GM23338 (cell line): ENCODE measurements at regions not wholly inside any gene's neighbourhood (a gene's known extent, or its start where the extent isn't known, plus 50 kb on each side); places are given as distances from the start of the nearest gene placed in this dataset.

Source experiments
- ATAC-seq: fragments of 200-7000 bp; cut with Tn5 transposase; 3 replicates; pipeline ENCODE4 v1.9.1; 2020
- DNase-seq: peaks from one replicate; pipeline ENCODE4 v3.0.0-alpha.2; 2015; ENCODE audit warnings: low spot score
- H2AFZ ChIP-seq: fragments of 200-600 bp; sonication (generic); 2 replicates; pipeline ENCODE4 v1.8.0; 2016; ENCODE audit warnings: antibody characterized with exemption, mild to moderate bottlenecking, moderate library complexity
- H3F3A ChIP-seq: fragments of 200-600 bp; sonication (generic); replicated peaks from 2 replicates; pipeline ENCODE4 v1.8.0; 2017; ENCODE audit warnings: antibody characterized with exemption, mixed run types, low read depth
- H3K27ac ChIP-seq: fragments of 200-600 bp; sonication (generic); 2 replicates; pipeline ENCODE4 v1.6.1; 2016; ENCODE audit warnings: low read depth
- H3K27me3 ChIP-seq: fragments of 200-600 bp; sonication (generic); 2 replicates; pipeline ENCODE4 v1.8.0; 2016; ENCODE audit warnings: mild to moderate bottlenecking, mixed run types, moderate library complexity; ENCODE audit not compliant: insufficient read depth
- H3K36me3 ChIP-seq: fragments of 200-600 bp; sonication (generic); 2 replicates; pipeline ENCODE4 v1.8.0; 2016; ENCODE audit warnings: mild to moderate bottlenecking; ENCODE audit not compliant: insufficient read depth
- H3K4me1 ChIP-seq: fragments of 200-600 bp; sonication (generic); 2 replicates; pipeline ENCODE4 v1.8.0; 2016; ENCODE audit warnings: mild to moderate bottlenecking, moderate library complexity; ENCODE audit not compliant: insufficient read depth
- H3K4me2 ChIP-seq: fragments of 200-600 bp; sonication (generic); 2 replicates; pipeline ENCODE4 v1.7.1; 2017; ENCODE audit warnings: mixed run types
- H3K4me3 ChIP-seq: fragments of 200-600 bp; sonication (generic); 2 replicates; pipeline ENCODE4 v1.6.1; 2016; ENCODE audit warnings: mixed run types
- H3K79me2 ChIP-seq: fragments of 200-600 bp; sonication (generic); replicated peaks from 2 replicates; pipeline ENCODE4 v1.8.0; 2017; ENCODE audit warnings: mild to moderate bottlenecking; ENCODE audit not compliant: insufficient read depth
- H3K9me2 ChIP-seq: fragments of 200-600 bp; sonication (generic); 2 replicates; pipeline ENCODE4 v1.8.0; 2017; ENCODE audit not compliant: insufficient read depth
- H4K20me1 ChIP-seq: fragments of 200-600 bp; sonication (generic); replicated peaks from 2 replicates; pipeline ENCODE4 v1.8.0; 2017; ENCODE audit warnings: mild to moderate bottlenecking; ENCODE audit not compliant: insufficient read depth
- H3K27ac Mint-ChIP-seq: 2 replicates; pipeline ENCODE4 v1.8.0; 2020; ENCODE audit warnings: inconsistent platforms, mild to moderate bottlenecking, moderate library complexity, mixed read lengths
- H3K27me3 Mint-ChIP-seq: 3 replicates; pipeline ENCODE4 v1.8.0; 2022; ENCODE audit warnings: low read depth, mild to moderate bottlenecking, moderate library complexity, mixed read lengths, inconsistent platforms; ENCODE audit not compliant: insufficient read depth, poor library complexity
- H3K36me3 Mint-ChIP-seq: 3 replicates; pipeline ENCODE4 v1.8.0; 2021; ENCODE audit warnings: low read depth, mild to moderate bottlenecking, inconsistent platforms, moderate library complexity, mixed read lengths
- H3K4me1 Mint-ChIP-seq: 3 replicates; pipeline ENCODE4 v1.8.0; 2020; ENCODE audit warnings: mild to moderate bottlenecking, inconsistent platforms, mixed read lengths
- H3K4me3 Mint-ChIP-seq: 3 replicates; pipeline ENCODE4 v1.8.0; 2021; ENCODE audit warnings: moderate library complexity, mild to moderate bottlenecking, inconsistent platforms, mixed read lengths
- H3K9me3 Mint-ChIP-seq: 3 replicates; pipeline ENCODE4 v1.8.0; 2020; ENCODE audit warnings: moderate library complexity, mild to moderate bottlenecking, inconsistent platforms, mixed read lengths
- CTCF ChIP-seq, 2 experiments: fragments of 200-600 bp in 1 of 2; sonication (generic) in 1 of 2; conservative IDR thresholded peaks; 2 replicates each; pipeline versions ENCODE4 v1.5.1 to v1.6.1; 2016 to 2017; ENCODE audit warnings: antibody characterized with exemption in 2 of 2, low read depth in 2 of 2, mild to moderate bottlenecking in 2 of 2, moderate library complexity in 1 of 2
- EZH2 ChIP-seq: fragments of 200-600 bp; sonication (generic); IDR thresholded peaks from one replicate; pipeline ENCODE4 v1.8.0; 2017; ENCODE audit warnings: antibody characterized with exemption, mild to moderate bottlenecking, low read depth; ENCODE audit not compliant: unreplicated experiment
- EZH2phosphoT487 ChIP-seq: fragments of 200-600 bp; sonication (generic); IDR thresholded peaks from one replicate; pipeline ENCODE4 v1.8.1; 2018; ENCODE audit warnings: antibody characterized with exemption; ENCODE audit not compliant: unreplicated experiment
- NANOG ChIP-seq: IDR thresholded peaks from 2 replicates; pipeline ENCODE4 v1.6.1; 2016; ENCODE audit warnings: antibody characterized with exemption, borderline replicate concordance
- POLR2AphosphoS5 ChIP-seq: IDR thresholded peaks from 2 replicates; pipeline ENCODE4 v1.6.1; 2016; ENCODE audit warnings: antibody characterized with exemption, low read depth
- REST ChIP-seq: IDR thresholded peaks from one replicate; pipeline ENCODE4 v1.6.1; 2018; ENCODE audit warnings: antibody characterized with exemption; ENCODE audit not compliant: unreplicated experiment
- ZNF114 ChIP-seq: fragments of 250-450 bp; sonication (Bioruptor Pico); IDR thresholded peaks from 2 replicates; pipeline ENCODE4 v1.5.0; 2020; ENCODE audit warnings: mild to moderate bottlenecking, moderate library complexity
- ZNF331 ChIP-seq: fragments of 250-450 bp; sonication (Bioruptor Pico); IDR thresholded peaks from 2 replicates; pipeline ENCODE4 v1.5.0; 2020; ENCODE audit warnings: low read depth, mild to moderate bottlenecking, moderate library complexity
- ZNF462 ChIP-seq: fragments of 250-450 bp; sonication (Bioruptor Pico); IDR thresholded peaks from 2 replicates; pipeline ENCODE4 v1.5.0; 2020; ENCODE audit warnings: mild to moderate bottlenecking, moderate library complexity
- TF ChIP-seq, protein P1 (sequence below): IDR thresholded peaks from 2 replicates; pipeline ENCODE4 v1.6.1; 2016; ENCODE audit warnings: antibody characterized with exemption

- Mint-ChIP-seq H3K36me3 (peaks cover 49% of the 10 kb centered on the region), H3K9me3 (peaks cover 55% of the 10 kb centered on the region), H3K4me3 (no peak overlapping the region), H3K4me1 (peaks cover 20% of the 10 kb centered on the region), H3K27me3 (peaks cover 10% of the 10 kb centered on the region), H3K27ac (no peak overlapping the region)
- DNase-seq (no peak), ATAC-seq (no peak)
- Histone ChIP-seq H3K4me2 (peak overlapping the region; percentile 5; the same call in 1 of the 2 replicates), H4K20me1 (no peaks in the 10 kb centered on the region), H3K4me3 (no peak overlapping the region), H3K36me3 (peaks cover 16% of the 10 kb centered on the region; the same call in 1 of the 2 replicates), H3K79me2 (no peaks in the 10 kb centered on the region), H3F3A (no peaks in the 10 kb centered on the region), H3K27me3 (no peaks in the 10 kb centered on the region), H3K27ac (peak overlapping the region; percentile 5), H3K9me2 (peaks cover 4% of the 10 kb centered on the region; the same call in 1 of the 2 replicates), H3K4me1 (peaks cover 28% of the 10 kb centered on the region), H2AFZ (peak overlapping the region; percentile 4; the same call in 1 of the 2 replicates)
- TF ChIP-seq ZNF462 (CRISPR knock-in tag) (no peak), EZH2phosphoT487 (no peak), CTCF (conservative IDR thresholded peaks at IDR 0.05; ENCODE audit: low read depth in 2 of 2) (no peak), ZNF331 (no peak), ZNF114 (CRISPR knock-in tag) (no peak), EZH2 (no peak), REST (no peak), NANOG (no peak), POLR2AphosphoS5 (no peak)
- TF ChIP-seq, protein P1, sequence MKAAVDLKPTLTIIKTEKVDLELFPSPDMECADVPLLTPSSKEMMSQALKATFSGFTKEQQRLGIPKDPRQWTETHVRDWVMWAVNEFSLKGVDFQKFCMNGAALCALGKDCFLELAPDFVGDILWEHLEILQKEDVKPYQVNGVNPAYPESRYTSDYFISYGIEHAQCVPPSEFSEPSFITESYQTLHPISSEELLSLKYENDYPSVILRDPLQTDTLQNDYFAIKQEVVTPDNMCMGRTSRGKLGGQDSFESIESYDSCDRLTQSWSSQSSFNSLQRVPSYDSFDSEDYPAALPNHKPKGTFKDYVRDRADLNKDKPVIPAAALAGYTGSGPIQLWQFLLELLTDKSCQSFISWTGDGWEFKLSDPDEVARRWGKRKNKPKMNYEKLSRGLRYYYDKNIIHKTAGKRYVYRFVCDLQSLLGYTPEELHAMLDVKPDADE = no peak
These were observed 153.3 kb downstream of the YIPF5 start for GRCh38 chr5:144017119-144017518.
